Brain microvascular endothelial cell (primary cell): ENCODE measurements at regions not wholly inside any gene's neighbourhood (a gene's known extent, or its start where the extent isn't known, plus 50 kb on each side); places are given as distances from the start of the nearest gene placed in this dataset.
A peak's percentile ranks its signal among the peaks of the same experiment; 100 is the strongest.

Source experiments
- DNase-seq: peaks from one replicate; pipeline ENCODE4 v3.0.0-alpha.2; 2020
- H3K27ac ChIP-seq: fragments of 250-450 bp; sonication (Bioruptor Pico); 2 replicates; pipeline ENCODE4 v1.5.1; 2020; ENCODE audit warnings: mild to moderate bottlenecking, moderate library complexity
- H3K27me3 ChIP-seq: fragments of 250-450 bp; sonication (Bioruptor Pico); replicated peaks from 2 replicates; pipeline ENCODE4 v1.5.1; 2020; ENCODE audit warnings: mild to moderate bottlenecking
- H3K36me3 ChIP-seq: fragments of 250-450 bp; sonication (Bioruptor Pico); replicated peaks from 2 replicates; pipeline ENCODE4 v1.5.1; 2020; ENCODE audit warnings: mild to moderate bottlenecking
- H3K4me3 ChIP-seq: 2 replicates; pipeline ENCODE4 v1.5.1; 2011; ENCODE audit warnings: low read depth, mild to moderate bottlenecking, control low read depth, low read length, moderate library complexity
- CTCF ChIP-seq: IDR thresholded peaks from 2 replicates; pipeline ENCODE4 v1.5.1; 2011; ENCODE audit warnings: low read depth, mild to moderate bottlenecking, moderate library complexity, low read length, control low read depth, inconsistent platforms; ENCODE audit errors: missing control alignments
- in situ Hi-C: cut with HindIII; loops from 2 replicates; pipeline ENCODE4 v1.10.0; 2017; ENCODE audit warnings: low sequenced_read_pairs, low pct_ligation_motif_present

DNA sequence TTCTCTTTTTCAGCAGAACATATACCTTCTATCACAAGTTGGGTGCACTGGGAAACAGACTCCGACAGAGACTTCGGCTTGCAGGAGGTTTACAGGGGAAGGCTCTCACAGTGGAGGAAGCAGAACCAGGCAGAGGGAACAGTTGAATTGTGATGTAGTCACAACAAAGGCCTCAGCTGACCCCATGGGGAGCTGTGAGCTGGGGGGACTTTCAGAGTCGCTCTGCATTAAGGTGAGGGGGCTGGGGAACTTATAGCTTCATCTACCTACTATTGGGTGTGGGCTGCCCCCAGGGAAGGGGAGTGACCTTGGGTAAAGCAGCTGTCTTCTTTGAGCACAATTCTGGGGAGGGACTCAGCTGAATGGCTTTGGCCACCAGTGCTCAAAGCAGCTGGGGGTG, 94.9 kb upstream of the POU3F1 start:
- no peak for TF ChIP-seq CTCF
- DNase-seq = no peak
- H3K4me3 ChIP-seq = no peak overlapping the region
- no peak overlapping the region for H3K27ac ChIP-seq
- peaks cover 21% of the 10 kb centered on the region for H3K27me3 ChIP-seq
- H3K36me3 ChIP-seq = no peaks in the 10 kb centered on the region
- in situ Hi-C loops = no loop called here

DNA sequence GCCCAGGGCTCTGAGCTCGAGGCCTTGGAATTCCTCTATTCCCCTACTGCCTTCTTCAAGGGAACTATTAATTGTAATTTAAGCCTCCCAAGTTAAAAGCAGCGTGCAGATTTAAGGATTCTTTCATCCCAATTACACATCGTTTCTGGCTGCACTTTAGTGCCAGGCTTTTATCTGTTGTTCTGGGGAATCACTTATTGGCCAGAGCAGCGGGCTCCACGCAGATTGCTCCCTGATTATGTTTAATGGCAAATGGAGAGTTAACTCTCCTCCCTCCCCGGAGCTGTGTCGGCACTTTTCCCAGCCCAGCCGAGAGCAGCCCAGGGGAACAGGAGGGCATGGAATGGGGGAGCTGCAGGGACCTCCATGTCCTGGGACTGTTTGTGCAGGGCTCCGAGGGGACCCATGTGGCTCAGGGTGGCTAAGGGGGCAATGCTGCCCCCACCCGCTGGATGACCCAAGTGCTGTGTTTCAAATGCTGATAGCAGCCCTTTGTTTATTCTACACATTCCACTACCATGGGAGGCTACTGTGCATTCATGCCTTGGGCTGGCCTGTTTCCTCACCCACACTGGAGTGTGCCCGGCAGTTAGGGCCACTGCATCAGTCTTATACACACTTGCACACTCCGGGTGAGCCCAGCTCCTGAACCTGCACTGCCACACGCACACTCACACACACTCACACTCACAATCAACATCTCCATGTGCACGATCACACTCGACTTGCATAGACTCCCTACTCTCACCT, 93.3 kb upstream of the POU3F1 start:
- no peak for DNase-seq
- H3K27me3 ChIP-seq = peaks cover 32% of the 10 kb centered on the region
- in situ Hi-C loops = no loop called here

GRCh38 chr1:38138498-38139233, 92.1 kb upstream of the POU3F1 start:
- peak; percentile 53 for TF ChIP-seq CTCF
- Histone ChIP-seq H3K27ac (no peak overlapping the region), H3K27me3 (peaks cover 41% of the 10 kb centered on the region), H3K4me3 (no peak overlapping the region), H3K36me3 (no peaks in the 10 kb centered on the region)
- in situ Hi-C loops = no loop called here
- DNase-seq = peak; percentile 88

More for the DNA sequence above, 93.3 kb upstream of the POU3F1 start:
- no peak overlapping the region for H3K27ac ChIP-seq
- no peak for TF ChIP-seq CTCF
- no peak overlapping the region for H3K4me3 ChIP-seq
- H3K36me3 ChIP-seq = no peaks in the 10 kb centered on the region

- in situ Hi-C loops = no loop called here
- Histone ChIP-seq H3K27ac (no peak overlapping the region), H3K36me3 (no peaks in the 10 kb centered on the region), H3K27me3 (peaks cover 49% of the 10 kb centered on the region), H3K4me3 (no peak overlapping the region)
- TF ChIP-seq CTCF = no peak
- no peak for DNase-seq
These were observed 90.6 kb upstream of the POU3F1 start for GRCh38 chr1:38137164-38137563.

GRCh38 chr1:38135625-38136414, 89.2 kb upstream of the POU3F1 start:
- Histone ChIP-seq H3K27me3 (peaks cover 42% of the 10 kb centered on the region), H3K27ac (no peak overlapping the region), H3K4me3 (no peak overlapping the region), H3K36me3 (no peaks in the 10 kb centered on the region)
- TF ChIP-seq CTCF = no peak
- no peak for DNase-seq
- in situ Hi-C loops = no loop called here
